ENCODE measurements at regions not wholly inside any gene's neighbourhood (a gene's known extent, or its start where the extent isn't known, plus 50 kb on each side); places are given as distances from the start of the nearest gene placed in this dataset.

DNA sequence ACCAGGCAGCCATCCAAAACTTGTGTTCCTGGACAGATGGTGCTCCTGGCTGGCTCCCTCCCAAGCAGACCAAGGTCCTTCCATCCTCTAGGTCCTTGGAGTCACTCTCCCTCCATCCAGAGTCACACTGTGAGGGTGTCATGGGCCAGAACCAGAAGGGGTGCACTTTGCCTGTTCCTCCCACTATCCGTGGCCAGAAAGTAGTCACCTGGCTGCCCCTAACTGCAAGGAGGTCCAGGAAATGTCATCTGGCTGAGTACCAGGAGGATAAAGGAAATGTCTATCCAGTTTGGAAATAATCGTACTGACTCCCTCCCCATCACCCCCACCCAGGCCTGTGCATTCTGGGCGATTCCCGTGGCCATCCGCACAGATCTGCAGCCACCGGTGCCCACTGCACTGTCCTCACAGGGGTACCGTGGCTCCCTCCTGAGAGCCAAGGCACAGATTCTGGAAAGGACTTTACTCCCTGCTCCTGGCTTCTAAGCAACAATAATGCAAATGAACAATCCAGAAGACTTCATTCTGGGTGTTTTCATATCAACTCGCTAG is 253.2 kb downstream of the NPHP4 start:
- Histone ChIP-seq H3K27me3 (ENCODE audit: control insufficient read depth in 3 of 3, insufficient read depth in 3 of 3, low read depth in 1 of 3, low read length in 3 of 3) (peaks cover 0 to 5% (median 0%) of the 10 kb centered on the region in 3 experiments), H4K8ac (ENCODE audit: low read depth, low read length) (no peak overlapping the region), H3K9ac (ENCODE audit: low read depth, low read length, poor library complexity) (no peak overlapping the region), H3K18ac (ENCODE audit: low read length) (no peak overlapping the region), H3K4ac (ENCODE audit: low read length) (no peak overlapping the region), H3K9me3 (replicated peaks in 1 of 2; ENCODE audit: control insufficient read depth in 2 of 2, insufficient read depth in 1 of 2, low read depth in 1 of 2, low read length in 2 of 2) (peaks cover 0 to 8% of the 10 kb centered on the region in 2 donors), H2BK15ac (ENCODE audit: low read length) (no peak overlapping the region), H3K4me3 (ENCODE audit: low read length in 2 of 2) (no peak overlapping the region), H2AK5ac (ENCODE audit: low read depth, low read length) (peak overlapping the region; percentile 20), H3K4me1 (ENCODE audit: control insufficient read depth in 2 of 2, insufficient read depth in 1 of 2, low read depth in 1 of 2, low read length in 2 of 2) (no peaks in the 10 kb centered on the region), H3K4me2 (ENCODE audit: insufficient read depth, low read length, poor library complexity, severe bottlenecking) (no peak overlapping the region), H3K14ac (ENCODE audit: low read length) (no peak overlapping the region), H2BK5ac (ENCODE audit: low read length) (no peak overlapping the region), H2AFZ (ENCODE audit: low read length) (no peak overlapping the region), H3K23ac (ENCODE audit: low read depth, low read length, poor library complexity) (no peak overlapping the region), H2BK12ac (ENCODE audit: low read length) (no peak overlapping the region), H4K91ac (ENCODE audit: low read depth, low read length, poor library complexity) (no peak overlapping the region), H3K36me3 (replicated peaks in 1 of 2; ENCODE audit: control insufficient read depth in 2 of 2, insufficient read depth in 2 of 2, low read length in 2 of 2) (no peaks in the 10 kb centered on the region), H2BK120ac (ENCODE audit: low read depth, low read length) (no peak overlapping the region), H3K79me1 (ENCODE audit: low read depth, low read length) (no peaks in the 10 kb centered on the region), H3K27ac (replicated peaks; ENCODE audit: low read length) (no peak overlapping the region)
- whole genome bisulfite sequencing, 2 donors (ENCODE audit: extremely low coverage in 2 of 2, insufficient read length in 2 of 2, insufficient replicate concordance in 1 of 2) = no CpG with 5 or more reads among the region's 8 CpGs
- no peak for DNase-seq (ENCODE audit: low spot score)

DNA sequence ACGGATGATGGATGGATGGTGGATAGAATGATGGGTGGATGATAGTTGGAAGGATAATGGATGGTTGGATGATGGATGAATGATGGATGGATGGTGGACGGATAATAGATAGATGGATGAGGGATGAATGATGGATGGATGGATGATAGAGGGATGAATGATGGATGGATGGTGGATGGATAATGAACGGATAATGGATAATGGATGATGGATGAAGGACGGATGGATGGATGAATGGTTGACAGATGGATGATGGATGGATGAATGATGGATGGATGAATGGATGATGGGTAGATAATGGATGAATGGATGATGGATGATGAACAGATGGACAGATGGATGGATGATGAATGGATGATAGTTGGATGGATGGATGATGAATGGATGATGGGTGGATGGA is 255.1 kb downstream of the NPHP4 start:
- H2BK5ac ChIP-seq (ENCODE audit: low read length) = no peak overlapping the region
- no peak overlapping the region for H3K4me3 ChIP-seq (ENCODE audit: low read length in 2 of 2)
- no peak for DNase-seq (ENCODE audit: low spot score)
- H3K27ac ChIP-seq (replicated peaks; ENCODE audit: low read length) = no peak overlapping the region
- no peak overlapping the region for H2BK12ac ChIP-seq (ENCODE audit: low read length)
- no peak overlapping the region for H2BK15ac ChIP-seq (ENCODE audit: low read length)
- H2AFZ ChIP-seq (ENCODE audit: low read length) = no peak overlapping the region
- 100% methylated on average over 3 to 4 of the region's 4 CpGs for WGBS, 2 donors (ENCODE audit: extremely low coverage in 2 of 2, insufficient read length in 2 of 2, insufficient replicate concordance in 1 of 2)
- no peak overlapping the region for H2BK120ac ChIP-seq (ENCODE audit: low read depth, low read length)
- H3K9ac ChIP-seq (ENCODE audit: low read depth, low read length, poor library complexity) = no peak overlapping the region
- H3K18ac ChIP-seq (ENCODE audit: low read length) = no peak overlapping the region
- no peaks in the 10 kb centered on the region for H3K79me1 ChIP-seq (ENCODE audit: low read depth, low read length)
- H3K27me3 ChIP-seq (ENCODE audit: control insufficient read depth in 3 of 3, insufficient read depth in 3 of 3, low read depth in 1 of 3, low read length in 3 of 3) = no peaks in the 10 kb centered on the region
- H3K4ac ChIP-seq (ENCODE audit: low read length) = no peak overlapping the region
- H3K23ac ChIP-seq (ENCODE audit: low read depth, low read length, poor library complexity) = no peak overlapping the region
- no peak overlapping the region for H4K91ac ChIP-seq (ENCODE audit: low read depth, low read length, poor library complexity)
- peaks cover 0 to 5% of the 10 kb centered on the region in 2 donors for H3K9me3 ChIP-seq (replicated peaks in 1 of 2; ENCODE audit: control insufficient read depth in 2 of 2, insufficient read depth in 1 of 2, low read depth in 1 of 2, low read length in 2 of 2)
- H4K8ac ChIP-seq (ENCODE audit: low read depth, low read length) = no peak overlapping the region
- H3K4me2 ChIP-seq (ENCODE audit: insufficient read depth, low read length, poor library complexity, severe bottlenecking) = no peak overlapping the region
- no peak overlapping the region for H2AK5ac ChIP-seq (ENCODE audit: low read depth, low read length)
- no peaks in the 10 kb centered on the region for H3K36me3 ChIP-seq (replicated peaks in 1 of 2; ENCODE audit: control insufficient read depth in 2 of 2, insufficient read depth in 2 of 2, low read length in 2 of 2)
- H3K14ac ChIP-seq (ENCODE audit: low read length) = no peak overlapping the region
- no peaks in the 10 kb centered on the region for H3K4me1 ChIP-seq (ENCODE audit: control insufficient read depth in 2 of 2, insufficient read depth in 1 of 2, low read depth in 1 of 2, low read length in 2 of 2)

DNA sequence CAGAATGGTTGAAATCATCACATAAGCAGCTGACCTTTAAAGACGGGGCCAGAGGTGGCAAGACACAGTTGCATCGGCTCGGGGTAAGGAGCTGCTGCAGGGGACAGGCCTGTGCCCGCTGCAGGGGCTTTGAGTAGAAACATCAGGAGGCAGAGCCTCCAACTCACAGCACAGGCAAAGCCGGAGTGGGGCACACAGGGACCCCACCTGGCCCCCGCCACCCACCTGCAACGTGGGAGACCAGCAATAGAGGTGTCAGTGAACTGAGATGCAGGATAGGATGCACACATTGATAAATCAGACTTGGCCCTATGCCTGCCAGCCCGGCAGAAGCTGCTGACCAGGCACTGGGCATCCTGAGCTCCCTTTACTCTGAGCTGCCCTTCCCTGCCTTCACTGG is 257.2 kb downstream of the NPHP4 start:
- Histone ChIP-seq H3K9ac (ENCODE audit: low read depth, low read length, poor library complexity) (no peak overlapping the region), H3K18ac (ENCODE audit: low read length) (no peak overlapping the region), H3K27ac (replicated peaks; ENCODE audit: low read length) (no peak overlapping the region), H3K79me1 (ENCODE audit: low read depth, low read length) (no peaks in the 10 kb centered on the region), H2BK15ac (ENCODE audit: low read length) (no peak overlapping the region), H3K4me2 (ENCODE audit: insufficient read depth, low read length, poor library complexity, severe bottlenecking) (no peak overlapping the region), H3K4me3 (ENCODE audit: low read length in 2 of 2) (no peak overlapping the region), H2BK12ac (ENCODE audit: low read length) (no peak overlapping the region), H3K36me3 (replicated peaks in 1 of 2; ENCODE audit: control insufficient read depth in 2 of 2, insufficient read depth in 2 of 2, low read length in 2 of 2) (no peaks in the 10 kb centered on the region), H2BK5ac (ENCODE audit: low read length) (no peak overlapping the region), H3K27me3 (ENCODE audit: control insufficient read depth in 3 of 3, insufficient read depth in 3 of 3, low read depth in 1 of 3, low read length in 3 of 3) (no peaks in the 10 kb centered on the region), H3K14ac (ENCODE audit: low read length) (no peak overlapping the region), H3K23ac (ENCODE audit: low read depth, low read length, poor library complexity) (no peak overlapping the region), H2AK5ac (ENCODE audit: low read depth, low read length) (no peak overlapping the region), H4K91ac (ENCODE audit: low read depth, low read length, poor library complexity) (no peak overlapping the region), H3K4ac (ENCODE audit: low read length) (no peak overlapping the region), H3K4me1 (ENCODE audit: control insufficient read depth in 2 of 2, insufficient read depth in 1 of 2, low read depth in 1 of 2, low read length in 2 of 2) (no peaks in the 10 kb centered on the region), H2BK120ac (ENCODE audit: low read depth, low read length) (no peak overlapping the region), H4K8ac (ENCODE audit: low read depth, low read length) (no peak overlapping the region), H2AFZ (ENCODE audit: low read length) (no peak overlapping the region), H3K9me3 (replicated peaks in 1 of 2; ENCODE audit: control insufficient read depth in 2 of 2, insufficient read depth in 1 of 2, low read depth in 1 of 2, low read length in 2 of 2) (peaks cover 0 to 2% of the 10 kb centered on the region in 2 donors)
- WGBS, 2 donors (ENCODE audit: extremely low coverage in 2 of 2, insufficient read length in 2 of 2, insufficient replicate concordance in 1 of 2) = no CpG with 5 or more reads among the region's 8 CpGs
- no peak for DNase-seq (ENCODE audit: low spot score)

DNA sequence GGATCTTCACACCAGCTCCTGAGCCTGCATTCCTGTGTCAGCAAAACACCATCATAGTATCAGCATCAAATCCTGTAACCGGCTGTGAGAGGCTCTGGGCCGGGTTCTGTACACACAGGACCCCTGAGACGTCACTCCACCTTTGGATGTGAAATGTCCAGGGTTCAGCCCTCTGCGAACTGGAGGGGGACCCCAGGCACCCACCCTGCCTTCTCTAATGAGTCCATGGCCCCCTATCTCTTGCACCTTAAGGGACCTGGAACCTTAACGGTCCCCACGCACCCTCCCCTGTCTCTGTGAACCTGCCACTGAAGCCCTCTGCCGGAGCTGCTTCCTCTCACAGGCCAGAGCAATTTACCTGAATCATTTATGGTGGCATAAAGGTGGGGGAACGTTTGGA is 257.8 kb downstream of the NPHP4 start:
- Histone ChIP-seq H4K8ac (ENCODE audit: low read depth, low read length) (no peak overlapping the region), H2BK15ac (ENCODE audit: low read length) (no peak overlapping the region), H3K18ac (ENCODE audit: low read length) (no peak overlapping the region), H3K27me3 (ENCODE audit: control insufficient read depth in 3 of 3, insufficient read depth in 3 of 3, low read depth in 1 of 3, low read length in 3 of 3) (peaks cover 0 to 5% (median 0%) of the 10 kb centered on the region in 3 experiments), H3K4ac (ENCODE audit: low read length) (no peak overlapping the region), H3K14ac (ENCODE audit: low read length) (no peak overlapping the region), H3K4me1 (ENCODE audit: control insufficient read depth in 2 of 2, insufficient read depth in 1 of 2, low read depth in 1 of 2, low read length in 2 of 2) (no peaks in the 10 kb centered on the region), H3K79me1 (ENCODE audit: low read depth, low read length) (no peaks in the 10 kb centered on the region), H2BK12ac (ENCODE audit: low read length) (no peak overlapping the region), H3K27ac (replicated peaks; ENCODE audit: low read length) (no peak overlapping the region), H2AK5ac (ENCODE audit: low read depth, low read length) (no peak overlapping the region), H3K4me3 (ENCODE audit: low read length in 2 of 2) (no peak overlapping the region), H3K23ac (ENCODE audit: low read depth, low read length, poor library complexity) (no peak overlapping the region), H2BK120ac (ENCODE audit: low read depth, low read length) (no peak overlapping the region), H4K91ac (ENCODE audit: low read depth, low read length, poor library complexity) (no peak overlapping the region), H3K9ac (ENCODE audit: low read depth, low read length, poor library complexity) (no peak overlapping the region), H3K36me3 (replicated peaks in 1 of 2; ENCODE audit: control insufficient read depth in 2 of 2, insufficient read depth in 2 of 2, low read length in 2 of 2) (no peaks in the 10 kb centered on the region), H2BK5ac (ENCODE audit: low read length) (no peak overlapping the region), H3K4me2 (ENCODE audit: insufficient read depth, low read length, poor library complexity, severe bottlenecking) (no peak overlapping the region), H2AFZ (ENCODE audit: low read length) (no peak overlapping the region), H3K9me3 (replicated peaks in 1 of 2; ENCODE audit: control insufficient read depth in 2 of 2, insufficient read depth in 1 of 2, low read depth in 1 of 2, low read length in 2 of 2) (peaks cover 0 to 2% of the 10 kb centered on the region in 2 donors)
- no peak for DNase-seq (ENCODE audit: low spot score)
- no CpG with 5 or more reads among the region's 8 CpGs for WGBS, 2 donors (ENCODE audit: extremely low coverage in 2 of 2, insufficient read length in 2 of 2, insufficient replicate concordance in 1 of 2)
